Ascending aorta (tissue), 2 donors: ENCODE measurements at regions not wholly inside any gene's neighbourhood (a gene's known extent, or its start where the extent isn't known, plus 50 kb on each side); places are given as distances from the start of the nearest gene placed in this dataset.
A peak's percentile ranks its signal among the peaks of the same experiment; 100 is the strongest.

Experiments
- DNase-seq, 2 donors: peaks; one replicate each; pipeline ENCODE4 v3.0.0-alpha.2; 2019; ENCODE audit warnings: low spot score in 2 of 2
- H3K27ac ChIP-seq, 2 donors: fragments of 200-600 bp; sonication (generic); one replicate each; pipeline ENCODE4 v1.5.1; 2016 to 2017; ENCODE audit warnings: mild to moderate bottlenecking in 1 of 2
- H3K27me3 ChIP-seq: fragments of 200-600 bp; sonication (generic); one replicate; pipeline ENCODE4 v1.5.1; 2017
- H3K36me3 ChIP-seq, 2 donors: fragments of 200-600 bp; sonication (generic); one replicate each; pipeline ENCODE4 v1.5.1; 2016
- H3K4me1 ChIP-seq, 2 donors: fragments of 200-600 bp; sonication (generic); one replicate each; pipeline ENCODE4 v1.5.1; 2016 to 2017; ENCODE audit warnings: mild to moderate bottlenecking in 1 of 2
- H3K4me3 ChIP-seq, 2 donors: fragments of 200-600 bp; sonication (generic); one replicate each; pipeline ENCODE4 v1.5.1; 2016 to 2017; ENCODE audit warnings: mild to moderate bottlenecking in 1 of 2
- H3K9me3 ChIP-seq, 2 donors: fragments of 200-600 bp; sonication (generic); one replicate each; pipeline ENCODE4 v1.5.1; 2016
- CTCF ChIP-seq, 3 experiments: fragments of 200-600 bp in 2 of 3; fragments of 450-650 bp in 1 of 3; sonication (generic) in 2 of 3; IDR thresholded peaks; one replicate each; pipeline ENCODE4 v1.5.1; 2016 to 2019; ENCODE audit warnings: antibody characterized with exemption in 3 of 3, mild to moderate bottlenecking in 1 of 3, moderate library complexity in 1 of 3
- intact Hi-C: fragments of 100-400 bp; cut with DNase I; formaldehyde crosslinking; loops from one replicate; pipeline ENCODE4 v1.15.1; 2023

GRCh38 chr9:103399535-103399934, 404.4 kb downstream of the CYLC2 start:
- no peak for DNase-seq
- H3K27me3 ChIP-seq = no peaks in the 10 kb centered on the region
- peaks cover 0 to 4% of the 10 kb centered on the region in 2 donors for H3K4me1 ChIP-seq
- intact Hi-C loops = no loop called here
- H3K27ac ChIP-seq = no peak overlapping the region
- no peak overlapping the region for H3K4me3 ChIP-seq
- H3K36me3 ChIP-seq = no peaks in the 10 kb centered on the region
- no peaks in the 10 kb centered on the region for H3K9me3 ChIP-seq
- no peak for TF ChIP-seq CTCF (IDR thresholded peaks at IDR 0.05)

- Histone ChIP-seq H3K27ac (no peak overlapping the region), H3K36me3 (no peaks in the 10 kb centered on the region), H3K9me3 (no peaks in the 10 kb centered on the region), H3K27me3 (no peaks in the 10 kb centered on the region), H3K4me1 (peaks cover 0 to 14% of the 10 kb centered on the region in 2 donors), H3K4me3 (no peak overlapping the region)
- intact Hi-C loops = no loop called here
- no peak for DNase-seq
- no peak for TF ChIP-seq CTCF (IDR thresholded peaks at IDR 0.05)
These were observed 412.1 kb downstream of the CYLC2 start for GRCh38 chr9:103407260-103407659.

- Histone ChIP-seq H3K27ac (peak overlapping the region; percentile 64 to 79), H3K4me3 (peak overlapping the region in 1 of 2 donors; percentile 14)
- intact Hi-C loops = loop anchor here (10.0 kb wide), 1 partner anchor 225 kb away; no protein-coding TSS in a partner anchor
These were observed 414.9 kb downstream of the CYLC2 start for GRCh38 chr9:103410059-103410458.

GRCh38 chr9:103427696-103428095, 432.6 kb downstream of the CYLC2 start:
- no peak for DNase-seq
- Histone ChIP-seq H3K27ac (no peak overlapping the region), H3K4me3 (no peak overlapping the region), H3K9me3 (no peaks in the 10 kb centered on the region), H3K36me3 (no peaks in the 10 kb centered on the region), H3K27me3 (no peaks in the 10 kb centered on the region), H3K4me1 (no peaks in the 10 kb centered on the region)
- intact Hi-C loops = no loop called here
- TF ChIP-seq CTCF (IDR thresholded peaks at IDR 0.05) = no peak

More at GRCh38 chr9:103410059-103410458, 414.9 kb downstream of the CYLC2 start:
- H3K4me1 ChIP-seq = peaks cover 0 to 14% of the 10 kb centered on the region in 2 donors
- no peak for DNase-seq
- no peaks in the 10 kb centered on the region for H3K36me3 ChIP-seq
- TF ChIP-seq CTCF (IDR thresholded peaks at IDR 0.05) = no peak
- no peaks in the 10 kb centered on the region for H3K27me3 ChIP-seq
- H3K9me3 ChIP-seq = no peaks in the 10 kb centered on the region

GRCh38 chr9:103430469-103430868, 435.3 kb downstream of the CYLC2 start:
- TF ChIP-seq CTCF (IDR thresholded peaks at IDR 0.05) = no peak
- DNase-seq = no peak
- no peak overlapping the region for H3K27ac ChIP-seq
- H3K9me3 ChIP-seq = no peaks in the 10 kb centered on the region
- intact Hi-C loops = no loop called here
- no peaks in the 10 kb centered on the region for H3K36me3 ChIP-seq
- no peaks in the 10 kb centered on the region for H3K4me1 ChIP-seq
- H3K4me3 ChIP-seq = no peak overlapping the region
- no peaks in the 10 kb centered on the region for H3K27me3 ChIP-seq

GRCh38 chr9:103431809-103432208, 436.7 kb downstream of the CYLC2 start:
- TF ChIP-seq CTCF (IDR thresholded peaks at IDR 0.05) = no peak
- Histone ChIP-seq H3K36me3 (no peaks in the 10 kb centered on the region), H3K4me3 (no peak overlapping the region), H3K27ac (no peak overlapping the region), H3K9me3 (no peaks in the 10 kb centered on the region), H3K4me1 (no peaks in the 10 kb centered on the region), H3K27me3 (no peaks in the 10 kb centered on the region)
- DNase-seq = no peak
- intact Hi-C loops = no loop called here
